HG02884 (cell line): ENCODE measurements at regions not wholly inside any gene's neighbourhood (a gene's known extent, or its start where the extent isn't known, plus 50 kb on each side); places are given as distances from the start of the nearest gene placed in this dataset.
"Not testable (repeated sequence)": the region's sequence is repeated elsewhere in the genome, so short reads cannot be mapped to it uniquely, and the experiment has no call there.

Experiments
- ATAC-seq: cut with Tn5 transposase; IDR thresholded peaks from one replicate; pipeline ENCODE4 v1.9.1; 2021; ENCODE audit warnings: mild to moderate bottlenecking, moderate library complexity; ENCODE audit not compliant: unreplicated experiment

- ATAC-seq = no peak
Observed at GRCh38 chr1:8230292-8230621, 87.7 kb upstream of the SLC45A1 start.

GRCh38 chr1:8228253-8228652 is 89.7 kb upstream of the SLC45A1 start:
- no peak for ATAC-seq

GRCh38 chr1:8227674-8228073 is 90.2 kb upstream of the SLC45A1 start:
- ATAC-seq = not testable (repeated sequence)

- no peak for ATAC-seq
Observed at GRCh38 chr1:8226747-8227146, 91.2 kb upstream of the SLC45A1 start.

GRCh38 chr1:8226024-8226423 is 91.9 kb upstream of the SLC45A1 start:
- not testable (repeated sequence) for ATAC-seq

GRCh38 chr1:8223526-8223925 is 94.4 kb upstream of the SLC45A1 start:
- no peak for ATAC-seq

- ATAC-seq = no peak
Observed at GRCh38 chr1:8222789-8223188, 95.1 kb upstream of the SLC45A1 start.

- no peak for ATAC-seq
Observed at GRCh38 chr1:8219530-8219929, 98.4 kb upstream of the SLC45A1 start.

GRCh38 chr1:8218351-8219092 is 99.4 kb upstream of the SLC45A1 start:
- no peak for ATAC-seq

GRCh38 chr1:8217809-8218208 is 100.1 kb upstream of the SLC45A1 start:
- ATAC-seq = no peak

- ATAC-seq = no peak
Observed at GRCh38 chr1:8217011-8217711, 100.8 kb upstream of the SLC45A1 start.

GRCh38 chr1:8216005-8216404 is 101.9 kb upstream of the SLC45A1 start:
- ATAC-seq = no peak

- no peak for ATAC-seq
Observed at GRCh38 chr1:8214501-8215173, 103.3 kb upstream of the SLC45A1 start.

GRCh38 chr1:8213676-8214075 is 104.2 kb upstream of the SLC45A1 start:
- ATAC-seq = no peak

- no peak for ATAC-seq
Observed at GRCh38 chr1:8213136-8213535, 104.8 kb upstream of the SLC45A1 start.

- no peak for ATAC-seq
Observed at GRCh38 chr1:8212580-8213031, 105.3 kb upstream of the SLC45A1 start.

GRCh38 chr1:8211883-8212579 is 105.9 kb upstream of the SLC45A1 start:
- ATAC-seq = no peak

- ATAC-seq = no peak
Observed at GRCh38 chr1:8211251-8211882, 106.5 kb upstream of the SLC45A1 start.

GRCh38 chr1:8207202-8207601 is 110.7 kb upstream of the SLC45A1 start:
- no peak for ATAC-seq

- no peak for ATAC-seq
Observed at GRCh38 chr1:8206391-8206790, 111.5 kb upstream of the SLC45A1 start.

- ATAC-seq = no peak
Observed at GRCh38 chr1:8205771-8206170, 112.1 kb upstream of the SLC45A1 start.
